ENCODE measurements at regions not wholly inside any gene's neighbourhood (a gene's known extent, or its start where the extent isn't known, plus 50 kb on each side); places are given as distances from the start of the nearest gene placed in this dataset.

- Mint-ChIP-seq H3K27me3 (ENCODE audit: low read depth) (no peaks in the 10 kb centered on the region), H3K27ac (no peak overlapping the region), H3K4me3 (no peak overlapping the region), H3K36me3 (peaks cover 8% of the 10 kb centered on the region), H3K9me3 (no peaks in the 10 kb centered on the region), H3K4me1 (peaks cover 6% of the 10 kb centered on the region)
- TF ChIP-seq MXD4 (CRISPR knock-in tag; IDR thresholded peaks at IDR 0.05; ENCODE audit: borderline replicate concordance) (no peak), JAZF1 (CRISPR knock-in tag; IDR thresholded peaks at IDR 0.05) (no peak), ETV6 (CRISPR knock-in tag; IDR thresholded peaks at IDR 0.05) (no peak), ESRRA (CRISPR knock-in tag; IDR thresholded peaks at IDR 0.05; ENCODE audit: borderline replicate concordance) (no peak), SMAD3 (CRISPR knock-in tag; IDR thresholded peaks at IDR 0.05; ENCODE audit: borderline replicate concordance) (no peak), JUN (CRISPR knock-in tag; IDR thresholded peaks at IDR 0.05) (no peak), ELF4 (CRISPR knock-in tag; IDR thresholded peaks at IDR 0.05; ENCODE audit: low read depth) (no peak), SP1 (CRISPR knock-in tag; conservative IDR thresholded peaks at IDR 0.05) (no peak), ZMAT4 (CRISPR knock-in tag; IDR thresholded peaks at IDR 0.05) (no peak)
- ATAC-seq (no peak), DNase-seq (ENCODE audit: low spot score) (no peak)
- ChIA-PET POLR2A (no interaction called here), CTCF (no interaction called here)
Observed at GRCh38 chr15:81853150-81853748, 192.6 kb downstream of the MEX3B start.

DNA sequence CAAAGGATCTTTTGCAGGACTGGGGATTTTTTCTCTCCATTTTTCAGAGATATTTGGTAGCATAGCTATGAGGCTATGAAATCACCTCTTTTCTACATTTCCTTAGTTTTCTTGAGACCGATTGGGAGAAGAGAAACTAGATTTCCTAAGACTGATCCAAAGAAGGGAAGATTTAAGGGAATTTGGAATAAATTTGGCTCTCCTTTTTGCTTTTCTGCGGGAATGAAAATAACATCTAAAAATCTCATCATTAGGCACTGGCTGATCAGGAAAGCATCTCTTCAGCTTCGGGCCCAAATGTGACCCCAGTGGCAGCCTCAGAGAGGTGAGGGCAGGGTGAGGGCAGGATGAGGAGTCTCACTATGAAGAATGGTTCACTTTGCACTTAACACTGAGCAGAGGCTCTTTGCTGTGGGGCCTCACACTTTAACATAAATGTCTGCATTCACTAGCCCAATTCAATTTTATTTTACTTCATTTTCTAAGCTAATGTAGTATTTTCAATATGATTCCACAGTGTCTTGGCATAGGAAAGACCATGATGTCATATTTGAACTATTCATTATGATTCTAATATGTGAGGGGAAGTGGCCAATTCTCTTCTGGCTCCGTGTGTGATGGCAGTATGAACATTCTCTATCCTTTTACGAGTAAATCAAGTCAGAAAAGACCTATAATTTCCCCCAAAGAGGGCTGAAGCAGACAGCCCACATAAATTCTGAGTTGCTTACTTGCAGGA lies 193.2 kb downstream of the MEX3B start:
- ChIA-PET CTCF (no interaction called here), POLR2A (no interaction called here)
- no peak overlapping the region for H3K4me3 Mint-ChIP-seq
- H3K36me3 Mint-ChIP-seq: peaks cover 8% of the 10 kb centered on the region
- TF ChIP-seq, protein P1, sequence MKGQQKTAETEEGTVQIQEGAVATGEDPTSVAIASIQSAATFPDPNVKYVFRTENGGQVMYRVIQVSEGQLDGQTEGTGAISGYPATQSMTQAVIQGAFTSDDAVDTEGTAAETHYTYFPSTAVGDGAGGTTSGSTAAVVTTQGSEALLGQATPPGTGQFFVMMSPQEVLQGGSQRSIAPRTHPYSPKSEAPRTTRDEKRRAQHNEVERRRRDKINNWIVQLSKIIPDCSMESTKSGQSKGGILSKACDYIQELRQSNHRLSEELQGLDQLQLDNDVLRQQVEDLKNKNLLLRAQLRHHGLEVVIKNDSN (CRISPR knock-in tag; IDR thresholded peaks at IDR 0.05): no peak
- H3K27me3 Mint-ChIP-seq (ENCODE audit: low read depth): no peaks in the 10 kb centered on the region
- no peak for DNase-seq (ENCODE audit: low spot score)
- H3K9me3 Mint-ChIP-seq: no peaks in the 10 kb centered on the region
- H3K27ac Mint-ChIP-seq: no peak overlapping the region
- no peak for ATAC-seq
- peaks cover 4% of the 10 kb centered on the region for H3K4me1 Mint-ChIP-seq

- peaks cover 5% of the 10 kb centered on the region; the same call in 1 of the 2 replicates for H3K36me3 Mint-ChIP-seq
- peaks cover 2% of the 10 kb centered on the region for H3K4me1 Mint-ChIP-seq
- no peaks in the 10 kb centered on the region for H3K9me3 Mint-ChIP-seq
- TF ChIP-seq ZNF512 (CRISPR knock-in tag; IDR thresholded peaks at IDR 0.05; ENCODE audit: borderline replicate concordance): no peak
- TF ChIP-seq, protein P2, sequence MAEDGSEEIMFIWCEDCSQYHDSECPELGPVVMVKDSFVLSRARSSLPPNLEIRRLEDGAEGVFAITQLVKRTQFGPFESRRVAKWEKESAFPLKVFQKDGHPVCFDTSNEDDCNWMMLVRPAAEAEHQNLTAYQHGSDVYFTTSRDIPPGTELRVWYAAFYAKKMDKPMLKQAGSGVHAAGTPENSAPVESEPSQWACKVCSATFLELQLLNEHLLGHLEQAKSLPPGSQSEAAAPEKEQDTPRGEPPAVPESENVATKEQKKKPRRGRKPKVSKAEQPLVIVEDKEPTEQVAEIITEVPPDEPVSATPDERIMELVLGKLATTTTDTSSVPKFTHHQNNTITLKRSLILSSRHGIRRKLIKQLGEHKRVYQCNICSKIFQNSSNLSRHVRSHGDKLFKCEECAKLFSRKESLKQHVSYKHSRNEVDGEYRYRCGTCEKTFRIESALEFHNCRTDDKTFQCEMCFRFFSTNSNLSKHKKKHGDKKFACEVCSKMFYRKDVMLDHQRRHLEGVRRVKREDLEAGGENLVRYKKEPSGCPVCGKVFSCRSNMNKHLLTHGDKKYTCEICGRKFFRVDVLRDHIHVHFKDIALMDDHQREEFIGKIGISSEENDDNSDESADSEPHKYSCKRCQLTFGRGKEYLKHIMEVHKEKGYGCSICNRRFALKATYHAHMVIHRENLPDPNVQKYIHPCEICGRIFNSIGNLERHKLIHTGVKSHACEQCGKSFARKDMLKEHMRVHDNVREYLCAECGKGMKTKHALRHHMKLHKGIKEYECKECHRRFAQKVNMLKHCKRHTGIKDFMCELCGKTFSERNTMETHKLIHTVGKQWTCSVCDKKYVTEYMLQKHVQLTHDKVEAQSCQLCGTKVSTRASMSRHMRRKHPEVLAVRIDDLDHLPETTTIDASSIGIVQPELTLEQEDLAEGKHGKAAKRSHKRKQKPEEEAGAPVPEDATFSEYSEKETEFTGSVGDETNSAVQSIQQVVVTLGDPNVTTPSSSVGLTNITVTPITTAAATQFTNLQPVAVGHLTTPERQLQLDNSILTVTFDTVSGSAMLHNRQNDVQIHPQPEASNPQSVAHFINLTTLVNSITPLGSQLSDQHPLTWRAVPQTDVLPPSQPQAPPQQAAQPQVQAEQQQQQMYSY (CRISPR knock-in tag; IDR thresholded peaks at IDR 0.05): no peak
- TF ChIP-seq, protein P3, sequence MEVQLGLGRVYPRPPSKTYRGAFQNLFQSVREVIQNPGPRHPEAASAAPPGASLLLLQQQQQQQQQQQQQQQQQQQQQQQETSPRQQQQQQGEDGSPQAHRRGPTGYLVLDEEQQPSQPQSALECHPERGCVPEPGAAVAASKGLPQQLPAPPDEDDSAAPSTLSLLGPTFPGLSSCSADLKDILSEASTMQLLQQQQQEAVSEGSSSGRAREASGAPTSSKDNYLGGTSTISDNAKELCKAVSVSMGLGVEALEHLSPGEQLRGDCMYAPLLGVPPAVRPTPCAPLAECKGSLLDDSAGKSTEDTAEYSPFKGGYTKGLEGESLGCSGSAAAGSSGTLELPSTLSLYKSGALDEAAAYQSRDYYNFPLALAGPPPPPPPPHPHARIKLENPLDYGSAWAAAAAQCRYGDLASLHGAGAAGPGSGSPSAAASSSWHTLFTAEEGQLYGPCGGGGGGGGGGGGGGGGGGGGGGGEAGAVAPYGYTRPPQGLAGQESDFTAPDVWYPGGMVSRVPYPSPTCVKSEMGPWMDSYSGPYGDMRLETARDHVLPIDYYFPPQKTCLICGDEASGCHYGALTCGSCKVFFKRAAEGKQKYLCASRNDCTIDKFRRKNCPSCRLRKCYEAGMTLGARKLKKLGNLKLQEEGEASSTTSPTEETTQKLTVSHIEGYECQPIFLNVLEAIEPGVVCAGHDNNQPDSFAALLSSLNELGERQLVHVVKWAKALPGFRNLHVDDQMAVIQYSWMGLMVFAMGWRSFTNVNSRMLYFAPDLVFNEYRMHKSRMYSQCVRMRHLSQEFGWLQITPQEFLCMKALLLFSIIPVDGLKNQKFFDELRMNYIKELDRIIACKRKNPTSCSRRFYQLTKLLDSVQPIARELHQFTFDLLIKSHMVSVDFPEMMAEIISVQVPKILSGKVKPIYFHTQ (CRISPR knock-in tag; IDR thresholded peaks at IDR 0.05): no peak
- TF ChIP-seq, protein P4, sequence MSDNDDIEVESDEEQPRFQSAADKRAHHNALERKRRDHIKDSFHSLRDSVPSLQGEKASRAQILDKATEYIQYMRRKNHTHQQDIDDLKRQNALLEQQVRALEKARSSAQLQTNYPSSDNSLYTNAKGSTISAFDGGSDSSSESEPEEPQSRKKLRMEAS (CRISPR knock-in tag; IDR thresholded peaks at IDR 0.05): no peak
- no peak for TF ChIP-seq ZNF532 (CRISPR knock-in tag; IDR thresholded peaks at IDR 0.05; ENCODE audit: borderline replicate concordance)
- no peak for TF ChIP-seq KAT7 (CRISPR knock-in tag; IDR thresholded peaks at IDR 0.05; ENCODE audit: borderline replicate concordance)
- no peak for DNase-seq (ENCODE audit: low spot score)
- ChIA-PET POLR2A (no interaction called here), CTCF (no interaction called here)
- H3K4me3 Mint-ChIP-seq: no peak overlapping the region
- ATAC-seq: no peak
- no peaks in the 10 kb centered on the region for H3K27me3 Mint-ChIP-seq (ENCODE audit: low read depth)
- no peak overlapping the region for H3K27ac Mint-ChIP-seq
Observed at GRCh38 chr15:81851757-81852156, 194.1 kb downstream of the MEX3B start.
